IMR-90 (cell line): ENCODE measurements at regions not wholly inside any gene's neighbourhood (a gene's known extent, or its start where the extent isn't known, plus 50 kb on each side); places are given as distances from the start of the nearest gene placed in this dataset.

Experiments
- ATAC-seq: fragments of 200-7000 bp; cut with Tn5 transposase; 2 replicates; pipeline ENCODE4 v1.9.1; 2020; ENCODE audit warnings: low read depth, mild to moderate bottlenecking, moderate library complexity
- BruUV-seq: library from RNA; stranded (reverse); fragments of 400-500 nt; replicated peaks from 2 replicates; lab custom pipeline; 2021; lab: Mats Ljungman, UMichigan
- CTCF ChIA-PET: fragments of 300-600 bp; formaldehyde crosslinking; extraction: SDS; loops from one replicate; lab custom pipeline; 2021; ENCODE audit warnings: antibody characterized with exemption; lab: Yijun Ruan, JAX
- POLR2A ChIA-PET: fragments of 300-600 bp; sonication (Branson Sonifier 250); formaldehyde crosslinking; loops from one replicate; lab custom pipeline; 2022; ENCODE audit warnings: antibody characterized with exemption; ENCODE audit not compliant: unreplicated experiment; lab: Charles Lee
- DNase-seq: peaks from one replicate; pipeline ENCODE4 v3.0.0; 2013
- H2AFZ ChIP-seq: replicated peaks from 2 replicates; pipeline ENCODE3; 2013; ENCODE audit warnings: low read length, mild to moderate bottlenecking; ENCODE audit not compliant: poor library complexity
- H2AK5ac ChIP-seq: 2 replicates; pipeline ENCODE4 v1.6.1; 2013; ENCODE audit warnings: low read depth, low read length, inconsistent platforms
- H2AK9ac ChIP-seq: replicated peaks from 2 replicates; pipeline ENCODE3; 2013; ENCODE audit warnings: mild to moderate bottlenecking, low read depth, low read length, moderate library complexity; ENCODE audit not compliant: poor library complexity
- H2BK120ac ChIP-seq: 2 replicates; pipeline ENCODE4 v1.6.1; 2013; ENCODE audit warnings: low read depth, low read length, inconsistent platforms
- H2BK15ac ChIP-seq: 3 replicates; pipeline ENCODE4 v1.6.1; 2013; ENCODE audit warnings: low read depth, low read length, inconsistent platforms
- H2BK20ac ChIP-seq: 2 replicates; pipeline ENCODE4 v1.6.1; 2013; ENCODE audit warnings: low read depth, mild to moderate bottlenecking, inconsistent platforms, low read length, moderate library complexity
- H2BK5ac ChIP-seq: 2 replicates; pipeline ENCODE4 v1.6.1; 2013; ENCODE audit warnings: mild to moderate bottlenecking, low read depth, low read length, inconsistent platforms; ENCODE audit not compliant: poor library complexity, severe bottlenecking
- H3K14ac ChIP-seq: replicated peaks from 2 replicates; pipeline ENCODE4 v1.6.1; 2013; ENCODE audit warnings: low read depth, low read length, inconsistent platforms
- H3K18ac ChIP-seq: 2 replicates; pipeline ENCODE4 v1.6.1; 2013; ENCODE audit warnings: low read depth, low read length, control low read depth
- H3K23ac ChIP-seq: 2 replicates; pipeline ENCODE4 v1.6.1; 2013; ENCODE audit warnings: low read depth, low read length, inconsistent platforms
- H3K27ac ChIP-seq: 2 replicates; pipeline ENCODE4 v1.5.1; 2013; ENCODE audit warnings: mild to moderate bottlenecking, control low read depth, low read length; ENCODE audit not compliant: insufficient read depth
- H3K27me3 ChIP-seq: 2 replicates; pipeline ENCODE4 v1.6.1; 2013; ENCODE audit warnings: low read length; ENCODE audit not compliant: control insufficient read depth, insufficient read depth
- H3K36me3 ChIP-seq: 2 replicates; pipeline ENCODE4 v1.6.1; 2013; ENCODE audit warnings: low read length, mixed read lengths; ENCODE audit not compliant: control insufficient read depth, insufficient read depth
- H3K4ac ChIP-seq: 2 replicates; pipeline ENCODE4 v1.6.1; 2013; ENCODE audit warnings: low read depth, low read length, inconsistent platforms
- H3K4me1 ChIP-seq: 2 replicates; pipeline ENCODE4 v1.6.1; 2013; ENCODE audit warnings: low read length, mixed read lengths; ENCODE audit not compliant: control insufficient read depth, insufficient read depth
- H3K4me2 ChIP-seq: 2 replicates; pipeline ENCODE4 v1.6.1; 2013; ENCODE audit warnings: low read depth, mild to moderate bottlenecking, control low read depth, low read length, moderate library complexity
- H3K4me3 ChIP-seq: 2 replicates; pipeline ENCODE4 v1.5.1; 2013; ENCODE audit warnings: low read depth, mild to moderate bottlenecking, control low read depth, low read length, moderate library complexity; ENCODE audit not compliant: insufficient read depth
- H3K56ac ChIP-seq: 2 replicates; pipeline ENCODE4 v1.6.1; 2013; ENCODE audit warnings: low read length, inconsistent platforms; ENCODE audit not compliant: insufficient read depth; ENCODE audit errors: extremely low read depth
- H3K79me1 ChIP-seq, 2 experiments: 2 replicates each; pipeline ENCODE4 v1.6.1; 2013; ENCODE audit warnings: low read length in 2 of 2, inconsistent platforms in 1 of 2, low read depth in 1 of 2
- H3K9ac ChIP-seq: 2 replicates; pipeline ENCODE4 v1.6.1; 2013; ENCODE audit warnings: low read depth, low read length, control low read depth
- H3K9me1 ChIP-seq: 2 replicates; pipeline ENCODE4 v1.6.1; 2013; ENCODE audit warnings: low read length, inconsistent platforms; ENCODE audit not compliant: insufficient read depth
- H3K9me3 ChIP-seq: 2 replicates; pipeline ENCODE4 v1.6.1; 2013; ENCODE audit warnings: low read length; ENCODE audit not compliant: control insufficient read depth, insufficient read depth
- H4K20me1 ChIP-seq: 2 replicates; pipeline ENCODE4 v1.6.1; 2013; ENCODE audit warnings: low read length, inconsistent platforms; ENCODE audit not compliant: insufficient read depth
- H4K5ac ChIP-seq: 2 replicates; pipeline ENCODE4 v1.6.1; 2013; ENCODE audit warnings: mild to moderate bottlenecking, low read depth, low read length, control low read depth
- H4K8ac ChIP-seq, 2 experiments: 2 replicates each; pipeline ENCODE4 v1.6.1; 2013; ENCODE audit warnings: low read depth in 2 of 2, low read length in 2 of 2, control low read depth in 1 of 2, inconsistent platforms in 1 of 2
- H4K91ac ChIP-seq: 2 replicates; pipeline ENCODE4 v1.6.1; 2013; ENCODE audit warnings: low read depth, low read length, inconsistent platforms; ENCODE audit not compliant: insufficient read depth
- BHLHE40 ChIP-seq: fragments of 150-350 bp; IDR thresholded peaks from 2 replicates; pipeline ENCODE4 v1.6.1; 2016; ENCODE audit warnings: mild to moderate bottlenecking, low read depth, low read length
- CEBPB ChIP-seq: IDR thresholded peaks from 2 replicates; pipeline ENCODE4 v1.6.1; 2012; ENCODE audit warnings: low read depth, low read length, improper control_type of control experiment
- CHD1 ChIP-seq: IDR thresholded peaks from 2 replicates; pipeline ENCODE4 v1.6.1; 2012; ENCODE audit warnings: low read depth, low read length, improper control_type of control experiment
- CTCF ChIP-seq: conservative IDR thresholded peaks from 2 replicates; pipeline ENCODE4 v1.5.1; 2012; ENCODE audit warnings: mild to moderate bottlenecking, low read depth, low read length, improper control_type of control experiment
- FOS ChIP-seq: fragments of 150-350 bp; IDR thresholded peaks from 2 replicates; pipeline ENCODE4 v1.6.1; 2016; ENCODE audit warnings: low read depth, low read length
- MAFK ChIP-seq: IDR thresholded peaks from 2 replicates; pipeline ENCODE4 v1.6.1; 2012; ENCODE audit warnings: low read depth, low read length, improper control_type of control experiment
- MAZ ChIP-seq: IDR thresholded peaks from 2 replicates; pipeline ENCODE4 v1.6.1; 2012; ENCODE audit warnings: low read depth, mild to moderate bottlenecking, low read length, improper control_type of control experiment, moderate library complexity, borderline replicate concordance
- MXI1 ChIP-seq: IDR thresholded peaks from 2 replicates; pipeline ENCODE4 v1.6.1; 2012; ENCODE audit warnings: low read depth, mild to moderate bottlenecking, low read length, moderate library complexity, borderline replicate concordance
- NFE2L2 ChIP-seq: fragments of 150-350 bp; IDR thresholded peaks from 2 replicates; pipeline ENCODE4 v1.6.1; 2016; ENCODE audit warnings: low read depth, mild to moderate bottlenecking, low read length
- POLR2A ChIP-seq: IDR thresholded peaks from 2 replicates; pipeline ENCODE4 v1.6.1; 2012; ENCODE audit warnings: mild to moderate bottlenecking, low read depth, low read length
- RAD21 ChIP-seq: IDR thresholded peaks from 2 replicates; pipeline ENCODE4 v1.6.1; 2012; ENCODE audit warnings: low read length, improper control_type of control experiment
- RCOR1 ChIP-seq: IDR thresholded peaks from 2 replicates; pipeline ENCODE4 v1.6.1; 2012; ENCODE audit warnings: mild to moderate bottlenecking, low read length, improper control_type of control experiment; ENCODE audit not compliant: insufficient replicate concordance
- USF2 ChIP-seq: fragments of 150-350 bp; IDR thresholded peaks from 2 replicates; pipeline ENCODE4 v1.6.1; 2017; ENCODE audit warnings: mild to moderate bottlenecking, antibody characterized with exemption, low read length, low read depth
- WGBS, 2 experiments: methylation state at CpG; one replicate each; pipeline versions ENCODE4 v1.1.5 to v1.1.7; 2013; ENCODE audit warnings: missing lambda C conversion rate in 2 of 2; ENCODE audit not compliant: insufficient read length in 1 of 2; ENCODE audit errors: extremely low coverage in 2 of 2; 5-methylcytosine and 5-hydroxymethylcytosine counted together
- dilution Hi-C: fragments of 300-500 bp; cut with HindIII; formaldehyde crosslinking; loops from one replicate; pipeline ENCODE4 v1.14.3; 2018; ENCODE audit warnings: low sequenced_read_pairs; ENCODE audit not compliant: unreplicated experiment
- in situ Hi-C: fragments of 300-500 bp; cut with MboI; formaldehyde crosslinking; loops from 3 replicates; pipeline ENCODE4 v1.14.3; 2019; ENCODE audit warnings: low sequenced_read_pairs, inconsistent platforms, mixed read lengths
- intact Hi-C: fragments of 100-400 bp; cut with micrococcal nuclease; formaldehyde crosslinking; loops from 2 replicates; pipeline ENCODE4 v1.10.0; 2022

- no peak for TF ChIP-seq CEBPB
- no peak for TF ChIP-seq RAD21
Measured at GRCh38 chr6:4291453-4292403, 156.4 kb upstream of the ECI2 start (continued).

GRCh38 chr6:4289770-4290320 is 154.5 kb upstream of the ECI2 start:
- ChIA-PET CTCF (interaction anchor here (1.2 kb wide), 1 partner anchor 17 kb away, joined by 3 read pairs; no protein-coding TSS in a partner anchor), POLR2A (no interaction called here)
- Histone ChIP-seq H3K9me3 (no peaks in the 10 kb centered on the region), H2AK9ac (no peak overlapping the region), H4K91ac (no peak overlapping the region), H3K4me1 (no peaks in the 10 kb centered on the region), H3K36me3 (no peaks in the 10 kb centered on the region), H3K27ac (no peak overlapping the region), H2BK5ac (no peak overlapping the region), H3K23ac (no peak overlapping the region), H2BK120ac (no peak overlapping the region), H3K79me1 (no peaks in the 10 kb centered on the region), H4K8ac (no peak overlapping the region), H2AFZ (no peak overlapping the region), H2BK20ac (no peak overlapping the region), H4K20me1 (no peaks in the 10 kb centered on the region), H3K4ac (no peak overlapping the region), H3K14ac (no peak overlapping the region), H2AK5ac (no peak overlapping the region), H3K4me2 (no peak overlapping the region), H3K4me3 (no peak overlapping the region), H3K9me1 (no peaks in the 10 kb centered on the region), H3K56ac (no peak overlapping the region), H3K9ac (no peak overlapping the region), H3K18ac (no peak overlapping the region), H2BK15ac (no peak overlapping the region), H4K5ac (no peak overlapping the region), H3K27me3 (peaks cover 18% of the 10 kb centered on the region)
- WGBS, 2 experiments = no CpG with 5 or more reads among the region's 4 CpGs
- BruUV-seq = no TSS peak
- no peak for ATAC-seq
- intact Hi-C loops = no loop called here
- DNase-seq = no peak
- in situ Hi-C loops = no loop called here
- dilution Hi-C loops = no loop called here
- TF ChIP-seq NFE2L2 (no peak), MAFK (no peak), BHLHE40 (no peak), MAZ (no peak), MXI1 (no peak), CTCF (no peak), CHD1 (no peak), FOS (no peak), POLR2A (no peak), USF2 (no peak), RCOR1 (no peak), CEBPB (no peak), RAD21 (no peak)
